ENCODE measurements at regions not wholly inside any gene's neighbourhood (a gene's known extent, or its start where the extent isn't known, plus 50 kb on each side); places are given as distances from the start of the nearest gene placed in this dataset.
A peak's percentile ranks its signal among the peaks of the same experiment; 100 is the strongest.
"Not testable (repeated sequence)": the region's sequence is repeated elsewhere in the genome, so short reads cannot be mapped to it uniquely, and the experiment has no call there.

- H3K36me3 Mint-ChIP-seq (ENCODE audit: low read depth): no peaks in the 10 kb centered on the region
- no peak overlapping the region for H3K27ac Mint-ChIP-seq
- no peaks in the 10 kb centered on the region for H3K9me3 Mint-ChIP-seq
- no peaks in the 10 kb centered on the region for H3K4me1 Mint-ChIP-seq (ENCODE audit: low read depth)
- H3K4me3 Mint-ChIP-seq: no peak overlapping the region
- no peaks in the 10 kb centered on the region for H3K27me3 Mint-ChIP-seq
Observed at GRCh38 chr4:110424144-110424543, 51.8 kb upstream of the ENPEP start.

DNA sequence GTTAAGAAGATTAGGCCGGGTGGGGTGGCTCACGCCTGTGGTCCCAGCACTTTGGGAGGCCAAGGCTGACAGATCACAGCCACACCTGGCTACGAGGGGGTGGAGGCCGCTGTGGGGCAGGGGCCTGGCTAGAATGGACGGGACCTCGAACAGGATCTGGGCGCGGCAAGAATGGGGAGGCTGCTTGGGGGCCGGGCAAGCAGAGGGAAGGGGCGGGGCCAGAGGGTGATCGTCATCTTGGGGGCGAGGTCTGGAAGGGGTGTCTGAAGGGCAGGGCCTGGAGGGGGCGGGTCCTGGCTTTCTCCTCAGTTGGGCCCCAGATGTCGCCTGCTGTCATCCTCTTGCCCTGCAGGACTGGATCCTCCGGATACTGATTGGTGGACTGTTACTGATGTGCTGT, 57.3 kb upstream of the ENPEP start:
- no peaks in the 10 kb centered on the region for H3K4me1 Mint-ChIP-seq (ENCODE audit: low read depth)
- H3K9me3 Mint-ChIP-seq: peaks cover 5% of the 10 kb centered on the region
- H3K27ac Mint-ChIP-seq: no peak overlapping the region
- peaks cover 6% of the 10 kb centered on the region for H3K27me3 Mint-ChIP-seq
- H3K36me3 Mint-ChIP-seq (ENCODE audit: low read depth): no peaks in the 10 kb centered on the region
- H3K4me3 Mint-ChIP-seq: no peak overlapping the region

DNA sequence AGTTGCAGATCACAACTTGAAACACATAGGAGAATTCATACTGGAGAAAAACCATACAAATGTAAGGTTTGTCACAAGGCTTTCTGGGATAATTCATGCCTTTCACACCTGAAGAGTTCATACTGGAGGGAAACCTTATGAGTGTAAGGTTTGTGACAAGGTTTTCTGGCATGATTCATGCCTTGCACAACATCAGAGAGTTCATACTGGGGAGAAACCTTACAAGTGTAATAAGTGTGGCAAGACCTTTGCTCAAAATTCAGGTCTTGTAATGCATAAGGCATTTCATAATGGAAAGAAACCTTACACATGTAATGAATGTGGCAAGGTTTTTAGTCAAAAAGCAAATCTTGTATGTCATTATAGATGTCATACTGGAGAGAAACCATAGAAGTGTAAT, 58.8 kb upstream of the ENPEP start:
- no peak overlapping the region for H3K27ac Mint-ChIP-seq
- H3K27me3 Mint-ChIP-seq: peaks cover 6% of the 10 kb centered on the region
- peaks cover 5% of the 10 kb centered on the region for H3K9me3 Mint-ChIP-seq
- H3K36me3 Mint-ChIP-seq (ENCODE audit: low read depth): no peaks in the 10 kb centered on the region
- H3K4me1 Mint-ChIP-seq (ENCODE audit: low read depth): no peaks in the 10 kb centered on the region
- no peak overlapping the region for H3K4me3 Mint-ChIP-seq

DNA sequence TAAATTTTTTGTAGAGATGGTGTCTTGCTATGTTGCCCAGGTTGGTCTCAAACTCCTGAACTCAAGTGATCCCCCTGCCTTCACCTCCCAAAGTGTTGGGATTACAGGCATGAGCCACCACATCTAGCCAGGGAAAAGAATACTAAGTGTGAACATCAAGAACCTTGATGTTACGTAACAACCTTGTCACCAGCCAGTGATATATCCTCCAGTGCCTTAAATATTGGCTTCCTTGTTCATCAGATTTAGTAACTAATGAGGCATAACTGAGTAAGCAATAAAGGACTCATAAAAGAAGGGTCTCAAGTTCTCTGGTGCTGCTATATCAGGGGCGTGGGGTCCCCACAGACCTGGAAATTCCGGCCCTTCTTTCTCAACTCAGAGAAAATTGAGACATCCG, 60.5 kb upstream of the ENPEP start:
- no peaks in the 10 kb centered on the region for H3K4me1 Mint-ChIP-seq (ENCODE audit: low read depth)

GRCh38 chr4:110415041-110415440, 60.9 kb upstream of the ENPEP start:
- H3K27me3 Mint-ChIP-seq: peaks cover 11% of the 10 kb centered on the region
- no peaks in the 10 kb centered on the region for H3K4me1 Mint-ChIP-seq (ENCODE audit: low read depth)
- H3K4me3 Mint-ChIP-seq: no peak overlapping the region
- H3K27ac Mint-ChIP-seq: no peak overlapping the region
- peaks cover 5% of the 10 kb centered on the region for H3K9me3 Mint-ChIP-seq
- no peaks in the 10 kb centered on the region for H3K36me3 Mint-ChIP-seq (ENCODE audit: low read depth)

More for the DNA sequence above, 60.5 kb upstream of the ENPEP start:
- peaks cover 11% of the 10 kb centered on the region for H3K27me3 Mint-ChIP-seq
- H3K36me3 Mint-ChIP-seq (ENCODE audit: low read depth): no peaks in the 10 kb centered on the region
- no peak overlapping the region for H3K27ac Mint-ChIP-seq
- H3K4me3 Mint-ChIP-seq: no peak overlapping the region
- peaks cover 5% of the 10 kb centered on the region for H3K9me3 Mint-ChIP-seq

DNA sequence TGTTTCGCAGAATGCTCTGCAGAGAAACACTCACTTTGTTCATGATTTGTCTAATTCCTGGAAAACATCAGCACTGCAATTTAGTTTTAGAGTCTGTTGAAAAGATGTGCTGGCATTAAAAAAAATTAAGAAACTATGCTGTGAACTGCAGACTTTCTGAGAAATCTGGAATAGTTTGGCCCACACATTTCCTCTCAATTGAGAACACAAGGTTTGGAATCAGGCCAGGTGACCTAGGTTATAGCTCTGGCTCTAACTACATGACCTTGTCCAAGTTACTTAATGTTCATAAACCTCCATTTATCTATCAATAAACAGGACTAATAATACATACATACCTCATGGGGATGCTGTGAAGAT, 61.4 kb upstream of the ENPEP start:
- Mint-ChIP-seq H3K9me3 (peaks cover 5% of the 10 kb centered on the region), H3K4me3 (no peak overlapping the region), H3K27ac (no peak overlapping the region), H3K27me3 (peaks cover 11% of the 10 kb centered on the region), H3K4me1 (ENCODE audit: low read depth) (no peaks in the 10 kb centered on the region), H3K36me3 (ENCODE audit: low read depth) (no peaks in the 10 kb centered on the region)

DNA sequence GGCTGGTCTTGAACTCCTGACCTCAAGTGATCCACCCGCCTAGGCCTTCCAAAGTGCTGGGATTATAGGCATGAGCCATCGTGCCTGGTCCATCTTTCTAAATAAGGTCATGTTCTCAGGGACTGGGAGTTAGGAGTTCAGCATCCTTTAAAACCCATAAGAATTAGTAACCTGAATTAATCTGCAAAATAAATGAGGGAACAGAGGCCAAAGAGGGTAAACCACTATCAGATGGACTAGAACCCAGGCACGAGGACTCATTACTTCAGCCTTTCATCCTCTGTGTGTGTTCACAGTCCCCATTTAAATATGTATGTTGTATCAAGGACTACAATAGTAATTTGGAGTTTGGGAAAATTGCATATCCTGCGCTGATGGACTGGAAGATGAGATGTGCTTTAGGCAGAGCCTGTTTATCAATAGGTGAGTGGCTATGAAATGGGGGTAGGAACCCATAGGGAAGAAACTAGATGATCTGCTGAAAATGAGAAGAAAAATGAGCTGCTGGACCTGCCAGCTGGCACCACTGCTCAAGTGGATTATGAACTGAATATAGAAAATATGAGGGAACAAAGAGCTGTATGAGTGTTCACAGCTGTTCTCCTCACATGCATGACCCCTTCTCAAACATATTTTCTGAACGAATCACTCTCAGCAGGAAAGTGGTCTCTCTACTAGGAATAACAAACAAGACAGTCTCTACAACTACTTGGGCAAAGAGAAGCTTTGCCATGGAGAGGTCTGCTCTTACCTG, 62.0 kb upstream of the ENPEP start:
- peaks cover 11% of the 10 kb centered on the region for H3K27me3 Mint-ChIP-seq
- not testable (repeated sequence) for H3K9me3 Mint-ChIP-seq; H3K4me3 Mint-ChIP-seq; H3K36me3 Mint-ChIP-seq (ENCODE audit: low read depth); H3K4me1 Mint-ChIP-seq (ENCODE audit: low read depth); H3K27ac Mint-ChIP-seq

DNA sequence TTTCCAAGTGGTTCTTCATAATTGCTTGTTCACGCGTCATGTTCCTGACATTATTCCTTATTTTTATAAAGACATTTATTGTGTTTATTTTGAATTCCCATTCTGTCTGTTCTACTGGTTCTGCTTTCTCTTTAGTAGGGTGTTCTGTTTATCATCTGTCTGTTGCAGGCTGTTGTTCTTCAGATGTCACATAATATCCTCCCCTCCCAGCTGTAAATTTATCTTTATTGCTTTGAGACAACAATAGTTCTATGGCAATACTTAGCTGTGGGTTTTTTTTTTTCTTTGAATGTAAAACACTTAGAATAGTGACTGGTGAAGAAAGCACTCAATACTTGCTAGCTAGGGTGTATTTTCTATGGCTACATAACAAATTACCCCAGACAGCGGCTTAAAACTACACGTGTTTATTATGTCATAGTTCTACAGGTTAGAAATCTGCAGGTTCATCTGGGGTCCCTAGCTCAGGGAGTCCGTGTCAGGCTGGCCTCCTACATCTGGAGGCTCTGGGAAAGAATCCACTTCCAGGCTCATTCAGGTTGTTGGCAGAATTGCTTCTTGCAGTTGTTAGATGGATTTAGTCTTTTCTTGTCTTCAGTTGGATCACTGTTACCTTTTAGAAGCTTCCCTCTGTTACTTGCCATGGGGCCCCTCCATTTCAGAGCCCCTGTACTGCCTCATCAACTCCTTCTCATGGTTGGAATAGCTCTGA, 63.4 kb upstream of the ENPEP start:
- H3K27ac Mint-ChIP-seq: no peak overlapping the region
- no peak overlapping the region for H3K4me3 Mint-ChIP-seq
- peaks cover 11% of the 10 kb centered on the region for H3K27me3 Mint-ChIP-seq
- no peaks in the 10 kb centered on the region for H3K36me3 Mint-ChIP-seq (ENCODE audit: low read depth)
- H3K9me3 Mint-ChIP-seq: no peaks in the 10 kb centered on the region
- H3K4me1 Mint-ChIP-seq (ENCODE audit: low read depth): no peaks in the 10 kb centered on the region

- Mint-ChIP-seq H3K9me3 (no peaks in the 10 kb centered on the region), H3K27me3 (peaks cover 11% of the 10 kb centered on the region), H3K36me3 (ENCODE audit: low read depth) (no peaks in the 10 kb centered on the region), H3K4me3 (no peak overlapping the region), H3K4me1 (ENCODE audit: low read depth) (no peaks in the 10 kb centered on the region), H3K27ac (no peak overlapping the region)
Observed at GRCh38 chr4:110411574-110412011, 64.4 kb upstream of the ENPEP start.

GRCh38 chr4:110410853-110411573, 64.9 kb upstream of the ENPEP start:
- H3K36me3 Mint-ChIP-seq (ENCODE audit: low read depth); H3K4me1 Mint-ChIP-seq (ENCODE audit: low read depth); H3K4me3 Mint-ChIP-seq; H3K9me3 Mint-ChIP-seq; H3K27ac Mint-ChIP-seq: not testable (repeated sequence)
- H3K27me3 Mint-ChIP-seq: peaks cover 11% of the 10 kb centered on the region

DNA sequence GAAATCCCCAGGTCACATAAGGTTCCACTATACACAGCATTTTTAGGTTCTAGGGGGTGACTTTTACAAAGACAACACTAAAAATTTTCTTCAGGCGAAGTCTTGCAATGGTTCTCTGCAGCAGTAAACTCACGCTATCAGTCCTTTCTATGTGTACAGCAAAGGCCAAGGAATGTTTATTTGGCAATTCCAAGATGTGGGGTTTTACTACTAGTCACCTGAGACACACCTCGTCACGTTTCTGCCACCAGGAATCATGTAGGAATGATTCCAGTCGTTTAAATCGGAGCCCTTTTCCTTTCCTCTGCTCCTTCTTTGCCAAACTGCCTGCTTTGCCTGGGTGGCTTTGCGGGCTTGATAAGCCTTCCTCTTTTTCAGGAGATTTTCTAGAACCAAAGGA, 75.9 kb upstream of the ENPEP start:
- H3K4me1 Mint-ChIP-seq (ENCODE audit: low read depth): no peaks in the 10 kb centered on the region

GRCh38 chr4:110399046-110399445, 76.9 kb upstream of the ENPEP start:
- H3K9me3 Mint-ChIP-seq; H3K36me3 Mint-ChIP-seq (ENCODE audit: low read depth); H3K4me1 Mint-ChIP-seq (ENCODE audit: low read depth); H3K27ac Mint-ChIP-seq; H3K4me3 Mint-ChIP-seq: not testable (repeated sequence)
- peaks cover 19% of the 10 kb centered on the region for H3K27me3 Mint-ChIP-seq

More for the DNA sequence above, 75.9 kb upstream of the ENPEP start:
- H3K36me3 Mint-ChIP-seq (ENCODE audit: low read depth): no peaks in the 10 kb centered on the region
- H3K27me3 Mint-ChIP-seq: peaks cover 19% of the 10 kb centered on the region
- no peaks in the 10 kb centered on the region for H3K9me3 Mint-ChIP-seq
- H3K27ac Mint-ChIP-seq: no peak overlapping the region
- no peak overlapping the region for H3K4me3 Mint-ChIP-seq

DNA sequence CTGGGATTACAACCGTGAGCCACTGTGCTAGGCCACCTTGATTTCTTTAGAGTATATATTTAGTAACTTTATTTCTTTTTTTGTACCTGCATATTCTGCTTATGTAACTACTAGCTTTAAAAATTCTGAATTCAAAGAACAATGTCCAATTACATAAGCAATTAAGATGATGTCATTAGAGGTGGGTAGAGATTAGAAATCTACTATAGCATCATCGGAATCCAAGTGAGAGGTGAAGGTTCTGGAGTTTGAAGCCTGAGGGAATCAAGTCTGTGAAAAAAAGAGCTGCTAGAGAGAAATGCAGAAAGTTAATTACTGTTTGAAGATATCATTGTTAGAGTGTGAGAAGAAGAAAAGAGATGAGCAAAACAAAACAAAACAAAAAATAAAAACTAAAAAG, 79.0 kb upstream of the ENPEP start:
- Mint-ChIP-seq H3K27ac (no peak overlapping the region), H3K9me3 (no peaks in the 10 kb centered on the region), H3K27me3 (peaks cover 22% of the 10 kb centered on the region), H3K36me3 (ENCODE audit: low read depth) (no peaks in the 10 kb centered on the region), H3K4me3 (no peak overlapping the region), H3K4me1 (ENCODE audit: low read depth) (no peaks in the 10 kb centered on the region)

DNA sequence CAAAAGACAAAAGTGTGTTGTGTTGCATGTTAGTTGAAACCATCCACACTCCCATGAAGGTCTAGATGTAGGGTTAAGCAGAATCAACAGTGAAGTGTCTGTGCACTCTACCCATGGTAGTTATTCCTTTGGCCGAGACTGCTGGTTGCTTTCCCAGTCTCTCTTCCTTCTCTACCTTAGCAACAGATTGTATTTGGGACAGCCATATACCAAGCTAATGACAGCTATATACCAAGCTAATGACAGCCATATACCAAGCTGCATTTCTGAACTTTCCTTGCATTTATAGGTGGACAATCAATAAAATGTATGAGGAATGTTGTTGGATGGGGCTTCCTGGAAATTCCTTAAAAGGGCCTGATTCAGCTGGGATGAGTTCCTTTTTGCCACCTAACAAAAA, 80.5 kb upstream of the ENPEP start:
- Mint-ChIP-seq H3K4me3 (no peak overlapping the region), H3K27ac (no peak overlapping the region), H3K9me3 (no peaks in the 10 kb centered on the region), H3K36me3 (ENCODE audit: low read depth) (no peaks in the 10 kb centered on the region), H3K4me1 (ENCODE audit: low read depth) (no peaks in the 10 kb centered on the region), H3K27me3 (peaks cover 25% of the 10 kb centered on the region)

GRCh38 chr4:110394871-110395270, 81.1 kb upstream of the ENPEP start:
- Mint-ChIP-seq H3K9me3 (no peaks in the 10 kb centered on the region), H3K36me3 (ENCODE audit: low read depth) (no peaks in the 10 kb centered on the region), H3K4me1 (ENCODE audit: low read depth) (no peaks in the 10 kb centered on the region), H3K27ac (peak overlapping the region; percentile 12), H3K4me3 (no peak overlapping the region), H3K27me3 (peaks cover 25% of the 10 kb centered on the region)
